ENCODE measurements at regions not wholly inside any gene's neighbourhood (a gene's known extent, or its start where the extent isn't known, plus 50 kb on each side); places are given as distances from the start of the nearest gene placed in this dataset.

DNA sequence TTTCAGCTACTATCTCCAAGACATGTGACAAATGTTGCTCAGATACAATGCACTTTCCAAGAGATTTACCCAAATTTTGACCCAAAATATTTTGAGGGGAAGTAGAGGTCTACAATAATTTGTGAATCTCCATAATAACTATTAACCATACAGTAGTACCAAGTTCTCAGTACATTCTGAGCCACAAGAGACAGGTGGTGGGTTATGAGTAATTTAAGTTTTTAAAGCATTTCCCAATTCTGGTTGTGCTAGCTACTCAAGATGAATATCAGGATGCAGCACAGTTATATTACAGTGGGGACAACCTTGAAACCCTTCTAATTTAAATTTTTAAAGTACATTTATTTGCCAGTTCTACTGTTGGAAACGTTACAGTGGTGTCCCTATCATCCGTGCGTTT is 92.2 kb upstream of the MITF start:
- H2AFZ ChIP-seq, result no peak overlapping the region
- peaks cover 2% of the 10 kb centered on the region for H3K27me3 ChIP-seq
- H3K4me3 ChIP-seq, result no peak overlapping the region
- no peak overlapping the region for H3K4me2 ChIP-seq
- 94% methylated on average over 3 of the region's 3 CpGs for WGBS (ENCODE audit: low lambda C conversion rate, missing lambda C conversion rate)
- H3K4me1 ChIP-seq (ENCODE audit: insufficient read depth), result no peaks in the 10 kb centered on the region
- H4K20me1 ChIP-seq (ENCODE audit: insufficient read depth, poor library complexity, severe bottlenecking), result no peaks in the 10 kb centered on the region
- H3K36me3 ChIP-seq (replicated peaks; ENCODE audit: insufficient read depth, low read depth), result no peaks in the 10 kb centered on the region
- H3K79me2 ChIP-seq, result no peaks in the 10 kb centered on the region
- DNase-seq (ENCODE audit: low spot score), result no peak
- no peaks in the 10 kb centered on the region for H3K9me2 ChIP-seq (replicated peaks; ENCODE audit: insufficient read depth)
- no peaks in the 10 kb centered on the region for H3K9me3 ChIP-seq (ENCODE audit: low read depth)
- TF ChIP-seq EZH2phosphoT487 (IDR thresholded peaks at IDR 0.05; ENCODE audit: low read depth, severe bottlenecking, unreplicated experiment), result no peak
- no peak for TF ChIP-seq EZH2 (IDR thresholded peaks at IDR 0.05; ENCODE audit: borderline replicate concordance)
- no peak overlapping the region for H3K27ac ChIP-seq

DNA sequence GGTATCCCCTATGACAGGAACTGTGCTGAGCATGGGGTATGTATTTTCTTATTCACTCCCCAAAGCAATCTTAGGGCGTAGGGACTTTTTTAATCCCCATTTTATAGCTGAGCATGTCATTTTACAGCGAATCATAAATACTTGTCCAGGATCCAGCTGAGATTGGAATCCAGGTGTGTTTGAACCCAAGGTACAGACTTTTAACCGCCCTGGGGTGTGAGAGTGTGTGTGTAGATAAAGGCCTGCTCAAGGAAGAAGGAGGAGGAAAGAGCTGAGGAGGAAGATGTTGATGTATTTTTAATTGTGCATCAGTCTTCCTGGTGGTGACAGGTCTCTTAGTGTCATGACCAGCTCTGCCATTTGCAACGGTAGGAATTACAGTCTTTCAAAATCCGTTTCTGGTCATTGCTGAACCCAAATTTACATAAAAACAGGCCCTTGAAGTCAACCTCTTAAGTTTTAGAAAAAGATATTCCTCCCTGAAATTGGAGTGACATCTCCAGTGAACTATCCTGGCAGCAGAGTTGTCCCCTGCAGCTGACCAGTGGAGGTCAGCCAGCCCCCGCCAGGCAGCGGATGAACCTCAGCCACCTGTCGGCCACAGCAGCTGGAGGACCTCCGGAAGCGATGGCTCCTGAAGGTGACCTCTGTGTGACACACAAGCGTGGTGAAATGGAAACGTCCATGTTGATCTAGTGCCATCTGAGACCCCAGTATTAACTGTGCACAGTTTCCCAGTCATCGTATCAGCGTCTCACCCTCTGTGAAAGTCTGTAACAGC is 92.8 kb upstream of the MITF start:
- TF ChIP-seq EZH2 (IDR thresholded peaks at IDR 0.05; ENCODE audit: borderline replicate concordance), result no peak
- TF ChIP-seq EZH2phosphoT487 (IDR thresholded peaks at IDR 0.05; ENCODE audit: low read depth, severe bottlenecking, unreplicated experiment), result no peak
- TF ChIP-seq, protein P1, sequence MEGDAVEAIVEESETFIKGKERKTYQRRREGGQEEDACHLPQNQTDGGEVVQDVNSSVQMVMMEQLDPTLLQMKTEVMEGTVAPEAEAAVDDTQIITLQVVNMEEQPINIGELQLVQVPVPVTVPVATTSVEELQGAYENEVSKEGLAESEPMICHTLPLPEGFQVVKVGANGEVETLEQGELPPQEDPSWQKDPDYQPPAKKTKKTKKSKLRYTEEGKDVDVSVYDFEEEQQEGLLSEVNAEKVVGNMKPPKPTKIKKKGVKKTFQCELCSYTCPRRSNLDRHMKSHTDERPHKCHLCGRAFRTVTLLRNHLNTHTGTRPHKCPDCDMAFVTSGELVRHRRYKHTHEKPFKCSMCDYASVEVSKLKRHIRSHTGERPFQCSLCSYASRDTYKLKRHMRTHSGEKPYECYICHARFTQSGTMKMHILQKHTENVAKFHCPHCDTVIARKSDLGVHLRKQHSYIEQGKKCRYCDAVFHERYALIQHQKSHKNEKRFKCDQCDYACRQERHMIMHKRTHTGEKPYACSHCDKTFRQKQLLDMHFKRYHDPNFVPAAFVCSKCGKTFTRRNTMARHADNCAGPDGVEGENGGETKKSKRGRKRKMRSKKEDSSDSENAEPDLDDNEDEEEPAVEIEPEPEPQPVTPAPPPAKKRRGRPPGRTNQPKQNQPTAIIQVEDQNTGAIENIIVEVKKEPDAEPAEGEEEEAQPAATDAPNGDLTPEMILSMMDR (IDR thresholded peaks at IDR 0.05; ENCODE audit: poor library complexity), result no peak
- no peaks in the 10 kb centered on the region for H3K79me2 ChIP-seq
- H2AFZ ChIP-seq, result no peak overlapping the region
- H3K27me3 ChIP-seq, result peaks cover 2% of the 10 kb centered on the region
- DNase-seq (ENCODE audit: low spot score), result no peak
- no peaks in the 10 kb centered on the region for H4K20me1 ChIP-seq (ENCODE audit: insufficient read depth, poor library complexity, severe bottlenecking)
- H3K27ac ChIP-seq, result no peak overlapping the region
- H3K9me3 ChIP-seq (ENCODE audit: low read depth), result no peaks in the 10 kb centered on the region
- no peak overlapping the region for H3K4me3 ChIP-seq
- 91% methylated on average over 14 of the region's 14 CpGs for WGBS (ENCODE audit: low lambda C conversion rate, missing lambda C conversion rate)
- H3K4me1 ChIP-seq (ENCODE audit: insufficient read depth), result no peaks in the 10 kb centered on the region
- H3K36me3 ChIP-seq (replicated peaks; ENCODE audit: insufficient read depth, low read depth), result no peaks in the 10 kb centered on the region
- H3K9me2 ChIP-seq (replicated peaks; ENCODE audit: insufficient read depth), result no peaks in the 10 kb centered on the region
- no peak overlapping the region for H3K4me2 ChIP-seq

DNA sequence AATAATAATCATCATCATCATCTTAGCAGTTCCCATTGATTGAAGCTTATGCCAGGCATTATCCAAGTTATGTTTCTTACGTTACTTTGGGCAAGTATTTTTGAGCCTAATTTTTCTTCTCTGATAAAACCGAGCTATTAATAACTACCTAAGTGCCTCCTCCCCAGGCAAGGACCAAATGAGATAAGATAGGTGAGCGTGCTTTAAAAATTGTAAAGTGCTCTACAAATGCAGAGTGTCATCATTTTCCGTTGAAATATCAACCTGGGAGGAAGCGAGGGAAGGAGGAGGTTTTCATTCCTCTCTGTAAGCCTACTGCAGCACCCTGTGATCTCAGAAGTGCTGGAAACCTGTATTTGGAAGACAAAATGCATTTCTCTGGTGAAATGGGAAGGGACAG is 96.7 kb upstream of the MITF start:
- Histone ChIP-seq H3K36me3 (replicated peaks; ENCODE audit: insufficient read depth, low read depth) (no peaks in the 10 kb centered on the region), H3K4me2 (no peak overlapping the region), H3K79me2 (no peaks in the 10 kb centered on the region), H2AFZ (no peak overlapping the region), H3K27ac (no peak overlapping the region), H3K9me3 (ENCODE audit: low read depth) (no peaks in the 10 kb centered on the region), H4K20me1 (ENCODE audit: insufficient read depth, poor library complexity, severe bottlenecking) (no peaks in the 10 kb centered on the region), H3K4me3 (no peak overlapping the region), H3K27me3 (peaks cover 2% of the 10 kb centered on the region), H3K9me2 (replicated peaks; ENCODE audit: insufficient read depth) (no peaks in the 10 kb centered on the region), H3K4me1 (ENCODE audit: insufficient read depth) (no peaks in the 10 kb centered on the region)
- no peak for DNase-seq (ENCODE audit: low spot score)
- WGBS (ENCODE audit: low lambda C conversion rate, missing lambda C conversion rate), result 74% methylated on average over 5 of the region's 5 CpGs
- TF ChIP-seq, protein P1 (IDR thresholded peaks at IDR 0.05; ENCODE audit: poor library complexity), result no peak
- no peak for TF ChIP-seq EZH2 (IDR thresholded peaks at IDR 0.05; ENCODE audit: borderline replicate concordance)
- TF ChIP-seq EZH2phosphoT487 (IDR thresholded peaks at IDR 0.05; ENCODE audit: low read depth, severe bottlenecking, unreplicated experiment), result no peak

DNA sequence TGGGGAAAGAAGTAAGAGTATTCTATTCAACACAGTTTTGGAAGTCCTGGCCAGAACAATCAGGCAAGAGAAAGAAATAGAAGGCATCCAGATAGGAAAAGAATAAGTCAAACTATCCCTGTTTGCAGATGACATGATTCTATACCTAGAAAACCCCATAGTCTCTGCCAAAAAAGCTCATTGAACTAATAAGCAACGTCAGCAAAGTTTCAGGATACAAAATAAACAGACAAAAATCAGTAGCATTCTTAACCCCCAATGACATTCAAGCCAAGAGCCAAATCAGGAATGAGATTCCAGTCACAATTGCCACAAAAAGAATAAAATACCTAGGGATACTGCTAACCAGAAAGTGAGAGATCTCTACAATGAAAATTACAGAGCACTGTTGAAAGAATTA is 99.4 kb upstream of the MITF start:
- H2AFZ ChIP-seq, result no peak overlapping the region
- peaks cover 2% of the 10 kb centered on the region for H3K27me3 ChIP-seq
- 78% methylated on average over 1 of the region's 1 CpG for WGBS (ENCODE audit: low lambda C conversion rate, missing lambda C conversion rate)
- no peaks in the 10 kb centered on the region for H3K4me1 ChIP-seq (ENCODE audit: insufficient read depth)
- no peak overlapping the region for H3K4me2 ChIP-seq
- no peak overlapping the region for H3K27ac ChIP-seq
- no peaks in the 10 kb centered on the region for H3K9me2 ChIP-seq (replicated peaks; ENCODE audit: insufficient read depth)
- no peak for DNase-seq (ENCODE audit: low spot score)
- H3K9me3 ChIP-seq (ENCODE audit: low read depth), result no peaks in the 10 kb centered on the region
- no peaks in the 10 kb centered on the region for H4K20me1 ChIP-seq (ENCODE audit: insufficient read depth, poor library complexity, severe bottlenecking)
- no peak overlapping the region for H3K4me3 ChIP-seq
- H3K36me3 ChIP-seq (replicated peaks; ENCODE audit: insufficient read depth, low read depth), result no peaks in the 10 kb centered on the region
- TF ChIP-seq, protein P1 (IDR thresholded peaks at IDR 0.05; ENCODE audit: poor library complexity), result no peak
- no peak for TF ChIP-seq EZH2phosphoT487 (IDR thresholded peaks at IDR 0.05; ENCODE audit: low read depth, severe bottlenecking, unreplicated experiment)
- TF ChIP-seq EZH2 (IDR thresholded peaks at IDR 0.05; ENCODE audit: borderline replicate concordance), result no peak
- no peaks in the 10 kb centered on the region for H3K79me2 ChIP-seq

Measured in hepatocyte (in vitro differentiated cells).